Liver (tissue), 3 donors: ENCODE measurements at regions not wholly inside any gene's neighbourhood (a gene's known extent, or its start where the extent isn't known, plus 50 kb on each side); places are given as distances from the start of the nearest gene placed in this dataset.
"Not testable (repeated sequence)": the region's sequence is repeated elsewhere in the genome, so short reads cannot be mapped to it uniquely, and the experiment has no call there.

ENCODE experiments used
- RAD21 ChIP-seq, 2 donors: IDR thresholded peaks; 2 replicates each; pipeline ENCODE4 v1.6.1; 2016; ENCODE audit warnings: antibody characterized with exemption in 2 of 2, mild to moderate bottlenecking in 2 of 2
- RXRA ChIP-seq, 2 donors: IDR thresholded peaks; 2 replicates each; pipeline ENCODE4 v1.6.1; 2017 to 2018; ENCODE audit warnings: antibody characterized with exemption in 2 of 2, mild to moderate bottlenecking in 1 of 2
- TF ChIP-seq, protein P1 (sequence below): fragments of 150-350 bp; IDR thresholded peaks from 2 replicates; pipeline ENCODE4 v1.5.1; 2017; ENCODE audit warnings: improper control_type of control experiment, low read depth, low read length; ENCODE audit not compliant: missing input control
- TF ChIP-seq, protein P2 (sequence below): IDR thresholded peaks from 2 replicates; pipeline ENCODE4 v1.6.1; 2016; ENCODE audit warnings: antibody characterized with exemption
- donor health status: healthy.
- donor health status: healthy.

DNA sequence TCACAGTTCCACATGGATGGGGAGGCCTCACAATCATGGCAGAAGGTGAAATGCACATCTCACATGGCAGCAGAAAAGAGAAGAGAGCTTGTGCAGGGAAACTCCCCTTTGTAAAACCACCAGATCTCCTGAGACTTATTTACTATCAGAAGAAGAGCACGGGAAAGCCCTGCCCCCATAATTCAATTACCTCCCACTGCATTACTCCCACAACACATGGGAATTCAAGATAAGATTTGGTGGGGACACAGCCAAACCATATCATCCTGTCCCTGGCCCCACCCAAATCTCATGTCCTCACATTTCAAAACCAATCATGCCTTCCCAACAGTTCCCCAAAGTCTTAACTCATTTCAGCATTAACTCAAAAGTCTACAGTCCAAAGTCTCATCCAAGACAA is 90.3 kb upstream of the SLC7A11 start:
- TF ChIP-seq, protein P1, sequence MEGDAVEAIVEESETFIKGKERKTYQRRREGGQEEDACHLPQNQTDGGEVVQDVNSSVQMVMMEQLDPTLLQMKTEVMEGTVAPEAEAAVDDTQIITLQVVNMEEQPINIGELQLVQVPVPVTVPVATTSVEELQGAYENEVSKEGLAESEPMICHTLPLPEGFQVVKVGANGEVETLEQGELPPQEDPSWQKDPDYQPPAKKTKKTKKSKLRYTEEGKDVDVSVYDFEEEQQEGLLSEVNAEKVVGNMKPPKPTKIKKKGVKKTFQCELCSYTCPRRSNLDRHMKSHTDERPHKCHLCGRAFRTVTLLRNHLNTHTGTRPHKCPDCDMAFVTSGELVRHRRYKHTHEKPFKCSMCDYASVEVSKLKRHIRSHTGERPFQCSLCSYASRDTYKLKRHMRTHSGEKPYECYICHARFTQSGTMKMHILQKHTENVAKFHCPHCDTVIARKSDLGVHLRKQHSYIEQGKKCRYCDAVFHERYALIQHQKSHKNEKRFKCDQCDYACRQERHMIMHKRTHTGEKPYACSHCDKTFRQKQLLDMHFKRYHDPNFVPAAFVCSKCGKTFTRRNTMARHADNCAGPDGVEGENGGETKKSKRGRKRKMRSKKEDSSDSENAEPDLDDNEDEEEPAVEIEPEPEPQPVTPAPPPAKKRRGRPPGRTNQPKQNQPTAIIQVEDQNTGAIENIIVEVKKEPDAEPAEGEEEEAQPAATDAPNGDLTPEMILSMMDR: not testable (repeated sequence)
- TF ChIP-seq RAD21, RXRA (IDR thresholded peaks at IDR 0.05): not testable (repeated sequence)
- TF ChIP-seq, protein P2, sequence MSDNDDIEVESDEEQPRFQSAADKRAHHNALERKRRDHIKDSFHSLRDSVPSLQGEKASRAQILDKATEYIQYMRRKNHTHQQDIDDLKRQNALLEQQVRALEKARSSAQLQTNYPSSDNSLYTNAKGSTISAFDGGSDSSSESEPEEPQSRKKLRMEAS: not testable (repeated sequence)
